Hepatocyte (in vitro differentiated cells): ENCODE measurements at regions not wholly inside any gene's neighbourhood (a gene's known extent, or its start where the extent isn't known, plus 50 kb on each side); places are given as distances from the start of the nearest gene placed in this dataset.

Source experiments
- CTCF ChIP-seq: fragments of 200-600 bp; sonication (generic); IDR thresholded peaks from 2 replicates; pipeline ENCODE4 v1.5.1; 2016; ENCODE audit warnings: antibody characterized with exemption, mild to moderate bottlenecking; ENCODE audit not compliant: poor library complexity
- EZH2 ChIP-seq: fragments of 200-600 bp; sonication (generic); IDR thresholded peaks from 2 replicates; pipeline ENCODE4 v1.6.1; 2016; ENCODE audit warnings: antibody characterized with exemption, mild to moderate bottlenecking, borderline replicate concordance
- EZH2phosphoT487 ChIP-seq: fragments of 200-600 bp; sonication (generic); IDR thresholded peaks from one replicate; pipeline ENCODE4 v1.6.1; 2018; ENCODE audit warnings: antibody characterized with exemption, mild to moderate bottlenecking, low read depth, moderate library complexity; ENCODE audit not compliant: unreplicated experiment, severe bottlenecking

GRCh38 chr3:167012691-167013090 is 367.4 kb downstream of the ZBBX start:
- TF ChIP-seq CTCF (no peak), EZH2 (no peak), EZH2phosphoT487 (no peak)
